GM18498 (cell line): ENCODE measurements at regions not wholly inside any gene's neighbourhood (a gene's known extent, or its start where the extent isn't known, plus 50 kb on each side); places are given as distances from the start of the nearest gene placed in this dataset.
"Not testable (repeated sequence)": the region's sequence is repeated elsewhere in the genome, so short reads cannot be mapped to it uniquely, and the experiment has no call there.

Source experiments
- ATAC-seq: cut with Tn5 transposase; IDR thresholded peaks from one replicate; pipeline ENCODE4 v1.9.1; 2021; ENCODE audit warnings: mild to moderate bottlenecking, moderate library complexity; ENCODE audit not compliant: unreplicated experiment

DNA sequence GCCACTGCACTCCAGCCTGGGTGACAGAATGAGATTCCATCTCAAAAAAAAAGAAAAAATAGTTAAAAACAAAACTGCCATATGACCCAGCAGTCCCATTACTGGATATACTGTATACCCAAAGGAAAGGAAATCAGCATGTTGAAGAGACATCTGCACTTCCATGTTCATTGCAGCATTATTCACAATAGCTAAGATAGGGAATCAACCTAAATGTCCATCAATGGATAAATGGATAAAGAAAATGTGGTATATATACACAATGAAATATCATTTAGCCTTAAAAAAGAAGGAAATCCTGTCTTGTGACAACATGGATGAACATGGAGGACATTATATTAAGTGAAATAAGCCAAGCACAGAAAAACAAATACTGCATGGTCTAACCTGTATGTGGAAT lies 160.7 kb downstream of the DUSP6 start:
- not testable (repeated sequence) for ATAC-seq

DNA sequence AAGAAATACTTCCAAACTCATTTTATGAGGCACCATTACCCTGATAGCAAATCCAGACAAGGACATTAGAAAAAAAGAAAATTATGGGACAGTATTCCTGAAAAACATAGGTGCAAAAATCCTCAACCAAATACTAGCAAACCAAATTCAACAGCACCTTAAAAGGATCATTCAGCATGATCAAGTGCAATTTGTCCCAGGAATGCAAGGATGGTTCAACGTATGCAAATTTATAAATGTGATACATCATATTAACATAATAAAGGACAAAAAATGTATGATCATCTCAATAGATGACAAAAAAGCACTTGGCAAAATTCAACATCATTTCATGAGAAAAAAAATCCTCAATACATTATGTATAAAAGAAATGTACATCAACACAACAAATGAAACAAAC lies 162.9 kb downstream of the DUSP6 start:
- ATAC-seq, result no peak

DNA sequence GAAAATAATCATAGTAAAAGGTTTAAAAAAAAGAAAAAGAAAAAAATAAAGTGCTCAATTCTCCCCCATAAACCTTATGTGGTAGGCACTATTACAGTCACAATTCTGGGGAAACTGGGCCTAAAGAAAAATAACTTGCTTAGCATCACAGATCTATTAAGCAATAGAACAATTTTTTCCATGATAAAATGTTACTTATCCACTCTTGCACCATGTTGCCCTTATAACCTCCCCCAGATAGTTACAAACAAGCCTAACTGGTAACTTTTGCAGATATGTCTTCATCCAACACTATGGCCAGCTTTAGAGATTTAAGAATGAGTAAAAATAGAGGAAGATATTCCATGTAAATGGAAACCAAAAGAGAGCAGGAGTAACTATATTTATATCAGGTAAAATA lies 164.8 kb downstream of the DUSP6 start:
- no peak for ATAC-seq

GRCh38 chr12:89185889-89186288 lies 166.4 kb downstream of the DUSP6 start:
- ATAC-seq, result no peak

DNA sequence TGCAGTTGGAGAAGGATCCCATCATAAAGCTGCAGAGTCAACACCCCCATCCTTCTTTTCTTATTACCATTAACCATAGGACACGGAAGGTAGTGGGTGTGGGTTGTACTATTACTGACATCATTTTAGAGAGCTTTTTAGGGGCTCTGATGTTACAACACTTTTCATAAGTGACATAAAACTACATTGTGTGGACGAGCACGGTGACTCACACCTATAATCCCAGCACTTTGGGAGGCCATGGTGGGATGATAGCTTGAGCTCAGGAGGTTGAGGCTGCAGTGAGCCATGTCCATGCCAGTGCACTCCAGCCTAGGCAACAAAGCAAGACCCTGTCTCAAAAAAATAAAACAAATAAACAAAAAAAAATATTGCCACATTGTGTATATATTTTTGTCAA lies 167.1 kb downstream of the DUSP6 start:
- ATAC-seq, result no peak

DNA sequence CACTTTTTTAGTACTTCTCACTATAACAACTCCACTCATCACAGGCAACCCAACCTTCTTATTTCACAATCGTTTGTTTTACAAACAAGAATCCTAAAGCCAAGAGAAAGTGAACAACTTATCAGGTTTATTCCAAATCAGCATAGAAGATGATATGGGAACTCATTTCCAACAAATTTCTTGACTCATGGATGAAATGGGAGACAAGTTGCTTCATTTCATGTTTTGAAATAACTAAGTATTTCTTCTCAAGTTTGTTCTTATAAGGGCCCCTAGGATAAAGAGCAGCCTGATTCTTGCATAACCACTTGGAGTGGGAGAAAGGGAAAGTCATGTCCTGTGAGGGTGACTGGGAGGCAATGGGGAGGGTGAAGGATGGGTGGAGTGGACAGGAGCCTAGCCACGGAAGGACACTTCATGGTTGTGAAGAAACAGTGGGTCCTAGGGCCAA lies 168.3 kb downstream of the DUSP6 start:
- ATAC-seq, result no peak

DNA sequence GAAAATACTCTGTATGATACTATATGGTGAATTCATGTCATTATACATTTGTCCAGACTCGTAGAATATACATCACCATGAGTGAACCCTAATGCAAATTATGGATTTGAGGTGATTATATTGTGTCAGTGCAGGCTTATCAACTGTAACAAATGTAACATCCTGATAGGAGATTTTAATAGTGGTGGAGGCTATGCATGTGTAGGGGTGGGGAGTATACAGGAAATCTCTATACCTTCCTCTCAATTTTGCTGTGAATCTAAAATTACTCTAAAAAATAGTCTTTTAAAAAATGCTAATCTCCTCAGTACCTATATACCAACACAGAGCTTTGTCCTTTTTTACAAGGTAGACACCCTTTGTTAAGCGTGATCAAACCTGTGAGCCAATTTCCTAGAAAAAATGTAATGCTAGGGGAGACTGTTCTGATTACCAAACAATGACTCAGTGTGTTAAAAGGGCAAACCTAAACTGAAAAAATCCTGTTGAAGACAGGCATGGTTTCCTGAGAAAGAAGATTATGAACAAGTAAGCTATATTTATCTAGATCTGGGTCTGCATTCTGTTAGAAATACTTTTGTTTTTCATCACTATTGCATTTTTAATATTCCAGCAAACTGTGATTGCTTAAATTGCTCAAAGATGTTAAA lies 170.9 kb downstream of the DUSP6 start:
- no peak for ATAC-seq

GRCh38 chr12:89180496-89180895 lies 171.8 kb downstream of the DUSP6 start:
- no peak for ATAC-seq

- no peak for ATAC-seq
Observed at GRCh38 chr12:89179983-89180382, 172.3 kb downstream of the DUSP6 start.

- ATAC-seq, result no peak
Observed at GRCh38 chr12:89179245-89179644, 173.1 kb downstream of the DUSP6 start.

GRCh38 chr12:89177802-89178395 lies 174.4 kb downstream of the DUSP6 start:
- no peak for ATAC-seq

- ATAC-seq, result no peak
Observed at GRCh38 chr12:89176676-89177075, 175.6 kb downstream of the DUSP6 start.

- ATAC-seq, result no peak
Observed at GRCh38 chr12:89173678-89174077, 178.6 kb downstream of the DUSP6 start.

GRCh38 chr12:89173096-89173495 lies 179.2 kb downstream of the DUSP6 start:
- ATAC-seq, result no peak

GRCh38 chr12:89172224-89172623 lies 180.1 kb downstream of the DUSP6 start:
- ATAC-seq, result no peak

DNA sequence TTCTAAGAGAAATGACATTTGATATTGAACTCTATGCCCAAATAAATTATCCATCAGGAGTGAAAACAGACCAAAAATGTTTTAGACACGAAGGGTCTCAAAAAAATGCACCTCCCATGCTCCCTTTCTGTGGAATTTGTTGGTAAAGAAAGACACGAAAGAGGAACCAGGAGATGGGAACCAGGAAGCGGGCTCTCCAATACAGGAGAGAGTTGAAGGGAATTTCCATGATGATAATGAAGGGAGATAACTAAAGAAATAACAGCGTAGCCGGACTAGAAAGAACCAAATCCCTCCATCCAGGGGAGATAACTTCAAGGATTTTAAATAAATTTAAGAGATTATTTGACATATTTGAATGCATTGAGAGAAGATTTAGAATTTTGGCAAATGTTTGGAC lies 183.0 kb downstream of the DUSP6 start:
- no peak for ATAC-seq

DNA sequence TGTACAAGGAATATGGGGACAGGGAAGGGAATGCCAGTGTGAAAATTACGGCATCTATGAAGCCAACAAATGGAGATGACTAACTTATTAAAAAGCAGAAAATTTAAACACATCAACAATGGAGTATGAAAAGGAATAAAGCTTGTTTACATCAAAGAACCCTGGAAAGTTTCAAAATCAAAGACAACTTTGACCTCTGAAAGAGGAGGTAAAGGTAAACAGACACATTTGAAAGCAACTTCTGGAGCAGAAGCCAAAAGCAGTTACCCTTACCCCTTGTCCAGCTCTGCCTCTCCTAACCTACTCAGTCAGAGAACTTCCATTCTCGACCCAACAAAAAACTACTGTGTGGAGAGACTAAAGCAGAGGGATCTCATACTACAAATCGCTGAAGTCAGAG lies 184.3 kb downstream of the DUSP6 start:
- no peak for ATAC-seq

GRCh38 chr12:89166525-89166934 lies 185.8 kb downstream of the DUSP6 start:
- ATAC-seq, result peak; percentile 96

- no peak for ATAC-seq
Observed at GRCh38 chr12:89166121-89166520, 186.2 kb downstream of the DUSP6 start.

- no peak for ATAC-seq
Observed at GRCh38 chr12:89165703-89166102, 186.6 kb downstream of the DUSP6 start.

- ATAC-seq, result no peak
Observed at GRCh38 chr12:89163918-89164317, 188.4 kb downstream of the DUSP6 start.

GRCh38 chr12:89162589-89163261 lies 189.6 kb downstream of the DUSP6 start:
- ATAC-seq, result no peak
